ENCODE measurements at regions not wholly inside any gene's neighbourhood (a gene's known extent, or its start where the extent isn't known, plus 50 kb on each side); places are given as distances from the start of the nearest gene placed in this dataset.

DNA sequence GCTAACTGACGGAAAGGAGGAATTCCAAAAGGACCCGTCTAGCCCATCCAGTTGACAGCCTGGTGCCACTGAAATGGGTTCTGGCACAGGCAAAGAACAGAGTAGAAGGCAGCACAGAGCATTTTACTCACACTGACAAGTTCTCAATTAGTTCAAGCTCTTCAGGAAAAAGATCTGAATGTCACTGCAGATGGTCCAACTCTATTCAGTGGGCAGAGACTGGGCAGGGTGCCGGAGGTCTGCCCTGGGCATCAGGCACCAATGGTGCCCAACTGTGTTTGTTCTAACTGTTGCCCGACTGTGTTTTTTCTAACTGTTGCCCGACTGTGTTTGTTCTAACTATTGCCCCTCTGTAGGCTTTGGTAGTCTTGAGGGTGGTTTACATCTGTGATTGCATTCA, 151.8 kb downstream of the SLC24A2 start:
- no peak for TF ChIP-seq POLR2A (IDR thresholded peaks at IDR 0.05; ENCODE audit: low read depth, low read length)
- TF ChIP-seq PAX5 (IDR thresholded peaks at IDR 0.05; ENCODE audit: insufficient read depth, low read length, severe bottlenecking), result no peak
- no peak for TF ChIP-seq SPI1 (IDR thresholded peaks at IDR 0.05; ENCODE audit: low read depth, low read length)
